ENCODE measurements at regions not wholly inside any gene's neighbourhood (a gene's known extent, or its start where the extent isn't known, plus 50 kb on each side); places are given as distances from the start of the nearest gene placed in this dataset.

- H3K9me3 Mint-ChIP-seq: peaks cover 1 to 2% (median 2%) of the 10 kb centered on the region in 7 donors
- TF ChIP-seq CTCF (IDR thresholded peaks at IDR 0.05): no peak
Observed at GRCh38 chr14:38521591-38521990, 265.7 kb upstream of the CLEC14A start.

GRCh38 chr14:38517426-38517825, 261.5 kb upstream of the CLEC14A start:
- Histone ChIP-seq H3K9ac (ENCODE audit: insufficient read depth, low read length, poor library complexity, severe bottlenecking) (no peak overlapping the region), H3K4me2 (replicated peaks; ENCODE audit: extremely low read depth, low read length, poor library complexity, severe bottlenecking) (no peak overlapping the region), H3K79me2 (ENCODE audit: insufficient read depth, low read length) (no peaks in the 10 kb centered on the region), H3K27ac (ENCODE audit: low read depth in 1 of 2, low read length in 2 of 2) (no peak overlapping the region), H3K4me1 (ENCODE audit: control insufficient read depth in 1 of 2, insufficient read depth in 2 of 2, low read length in 2 of 2) (no peaks in the 10 kb centered on the region), H3K27me3 (ENCODE audit: control insufficient read depth in 2 of 2, insufficient read depth in 2 of 2, low read length in 2 of 2) (no peaks in the 10 kb centered on the region), H3K9me3 (replicated peaks in 1 of 2; ENCODE audit: control insufficient read depth in 1 of 2, insufficient read depth in 1 of 2, low read length in 2 of 2) (peaks cover 0 to 3% of the 10 kb centered on the region in 2 donors), H4K20me1 (ENCODE audit: insufficient read depth, low read length) (no peaks in the 10 kb centered on the region), H3K4me3 (replicated peaks in 1 of 3; ENCODE audit: low read depth in 2 of 3, low read length in 3 of 3) (no peak overlapping the region), H2AFZ (ENCODE audit: insufficient read depth, low read depth, low read length, poor library complexity, severe bottlenecking) (no peak overlapping the region), H3K36me3 (replicated peaks in 1 of 2; ENCODE audit: control insufficient read depth in 1 of 2, insufficient read depth in 2 of 2, low read length in 2 of 2) (no peaks in the 10 kb centered on the region)
- Mint-ChIP-seq H3K4me3 (no peak overlapping the region), H3K36me3 (no peaks in the 10 kb centered on the region), H3K27me3 (ENCODE audit: low read depth in 3 of 3) (peaks cover 0 to 1% (median 0%) of the 10 kb centered on the region in 3 donors), H3K4me1 (no peaks in the 10 kb centered on the region), H3K27ac (no peak overlapping the region), H3K9me3 (peaks cover 0 to 5% (median 2%) of the 10 kb centered on the region in 7 donors)
- WGBS (ENCODE audit: insufficient coverage): no CpG with 5 or more reads among the region's 2 CpGs
- intact Hi-C loops (cut with micrococcal nuclease): no loop called here
- TF ChIP-seq CTCF (IDR thresholded peaks at IDR 0.05): no peak
- no peak for DNase-seq

More at GRCh38 chr14:38521591-38521990, 265.7 kb upstream of the CLEC14A start:
- no peak for DNase-seq
- Histone ChIP-seq H3K4me2 (replicated peaks; ENCODE audit: extremely low read depth, low read length, poor library complexity, severe bottlenecking) (no peak overlapping the region), H3K9me3 (replicated peaks in 1 of 2; ENCODE audit: control insufficient read depth in 1 of 2, insufficient read depth in 1 of 2, low read length in 2 of 2) (no peaks in the 10 kb centered on the region), H3K27me3 (ENCODE audit: control insufficient read depth in 2 of 2, insufficient read depth in 2 of 2, low read length in 2 of 2) (no peaks in the 10 kb centered on the region), H3K36me3 (replicated peaks in 1 of 2; ENCODE audit: control insufficient read depth in 1 of 2, insufficient read depth in 2 of 2, low read length in 2 of 2) (no peaks in the 10 kb centered on the region), H3K4me1 (ENCODE audit: control insufficient read depth in 1 of 2, insufficient read depth in 2 of 2, low read length in 2 of 2) (no peaks in the 10 kb centered on the region), H3K9ac (ENCODE audit: insufficient read depth, low read length, poor library complexity, severe bottlenecking) (no peak overlapping the region), H3K79me2 (ENCODE audit: insufficient read depth, low read length) (no peaks in the 10 kb centered on the region), H3K4me3 (replicated peaks in 1 of 3; ENCODE audit: low read depth in 2 of 3, low read length in 3 of 3) (no peak overlapping the region), H3K27ac (ENCODE audit: low read depth in 1 of 2, low read length in 2 of 2) (no peak overlapping the region), H2AFZ (ENCODE audit: insufficient read depth, low read depth, low read length, poor library complexity, severe bottlenecking) (no peak overlapping the region), H4K20me1 (ENCODE audit: insufficient read depth, low read length) (no peaks in the 10 kb centered on the region)
- no peak overlapping the region for H3K27ac Mint-ChIP-seq
- H3K4me3 Mint-ChIP-seq: no peak overlapping the region
- no peaks in the 10 kb centered on the region for H3K36me3 Mint-ChIP-seq
- 100% methylated on average over 2 of the region's 5 CpGs for WGBS (ENCODE audit: insufficient coverage)
- H3K27me3 Mint-ChIP-seq (ENCODE audit: low read depth in 3 of 3): peaks cover 1 to 2% (median 1%) of the 10 kb centered on the region in 3 donors
- intact Hi-C loops (cut with micrococcal nuclease): no loop called here
- H3K4me1 Mint-ChIP-seq: no peaks in the 10 kb centered on the region
